SU-DHL-6 (cell line): ENCODE measurements at regions not wholly inside any gene's neighbourhood (a gene's known extent, or its start where the extent isn't known, plus 50 kb on each side); places are given as distances from the start of the nearest gene placed in this dataset.

Experiments
- CTCF ChIP-seq: fragments of 200-600 bp; sonication (generic); IDR thresholded peaks from one replicate; pipeline ENCODE4 v1.5.1; 2017; ENCODE audit warnings: antibody characterized with exemption, mild to moderate bottlenecking, low read length, moderate library complexity; ENCODE audit not compliant: insufficient read depth, poor library complexity, severe bottlenecking
- EZH2phosphoT487 ChIP-seq: fragments of 200-600 bp; sonication (generic), shearing (Covaris generic); conservative IDR thresholded peaks from 2 replicates; pipeline ENCODE4 v1.6.1; 2018; ENCODE audit warnings: mild to moderate bottlenecking, antibody characterized with exemption, low read length, moderate library complexity, mixed read lengths

DNA sequence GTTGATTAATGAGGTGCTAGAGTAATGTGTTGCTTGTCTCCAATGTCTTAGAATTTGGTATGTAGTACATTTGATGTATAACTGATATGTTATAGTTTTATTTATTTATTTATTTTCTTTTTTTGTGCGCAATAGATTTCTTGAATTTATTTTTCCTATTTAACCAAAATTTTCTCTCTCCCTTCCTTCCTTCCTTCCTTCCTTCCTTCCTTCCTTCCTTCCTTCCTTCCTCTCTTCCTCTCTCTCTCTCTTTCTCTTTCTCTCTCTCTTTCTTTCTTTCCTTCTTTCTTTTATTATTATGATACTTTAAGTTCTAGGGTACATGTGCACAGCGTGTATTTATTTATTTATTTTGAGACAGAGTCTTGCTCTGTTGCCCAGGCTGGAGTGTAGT is 256.2 kb upstream of the TBL1XR1 start:
- TF ChIP-seq CTCF (no peak), EZH2phosphoT487 (no peak)
